ENCODE measurements at regions not wholly inside any gene's neighbourhood (a gene's known extent, or its start where the extent isn't known, plus 50 kb on each side); places are given as distances from the start of the nearest gene placed in this dataset.

DNA sequence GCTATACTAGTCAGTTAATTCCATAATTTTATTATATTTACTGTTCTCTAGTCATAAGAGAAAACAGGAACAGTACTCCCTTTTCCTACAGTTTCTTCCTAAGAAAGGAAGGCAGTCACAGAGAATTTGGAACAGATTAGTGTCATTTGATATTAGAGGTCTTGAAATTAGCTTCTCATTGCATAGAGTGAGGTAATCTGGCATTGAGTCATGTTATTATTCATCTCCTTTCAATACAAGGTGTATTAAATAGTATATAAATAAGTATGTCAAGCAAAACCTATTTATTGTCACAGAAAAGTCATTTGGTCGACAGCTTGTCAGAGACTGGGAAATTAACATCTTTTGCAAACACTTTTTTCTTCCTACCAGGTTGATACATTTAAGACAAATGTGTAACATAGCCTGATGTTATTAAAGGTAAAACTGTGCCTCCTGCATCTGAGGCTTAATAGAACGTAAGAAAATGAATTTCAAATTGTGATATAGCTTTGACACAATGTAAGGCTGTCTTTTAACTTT is 753.1 kb upstream of the FRG1 start:
- TF ChIP-seq, protein P1, sequence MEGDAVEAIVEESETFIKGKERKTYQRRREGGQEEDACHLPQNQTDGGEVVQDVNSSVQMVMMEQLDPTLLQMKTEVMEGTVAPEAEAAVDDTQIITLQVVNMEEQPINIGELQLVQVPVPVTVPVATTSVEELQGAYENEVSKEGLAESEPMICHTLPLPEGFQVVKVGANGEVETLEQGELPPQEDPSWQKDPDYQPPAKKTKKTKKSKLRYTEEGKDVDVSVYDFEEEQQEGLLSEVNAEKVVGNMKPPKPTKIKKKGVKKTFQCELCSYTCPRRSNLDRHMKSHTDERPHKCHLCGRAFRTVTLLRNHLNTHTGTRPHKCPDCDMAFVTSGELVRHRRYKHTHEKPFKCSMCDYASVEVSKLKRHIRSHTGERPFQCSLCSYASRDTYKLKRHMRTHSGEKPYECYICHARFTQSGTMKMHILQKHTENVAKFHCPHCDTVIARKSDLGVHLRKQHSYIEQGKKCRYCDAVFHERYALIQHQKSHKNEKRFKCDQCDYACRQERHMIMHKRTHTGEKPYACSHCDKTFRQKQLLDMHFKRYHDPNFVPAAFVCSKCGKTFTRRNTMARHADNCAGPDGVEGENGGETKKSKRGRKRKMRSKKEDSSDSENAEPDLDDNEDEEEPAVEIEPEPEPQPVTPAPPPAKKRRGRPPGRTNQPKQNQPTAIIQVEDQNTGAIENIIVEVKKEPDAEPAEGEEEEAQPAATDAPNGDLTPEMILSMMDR (IDR thresholded peaks at IDR 0.05; ENCODE audit: low read depth, low read length), result no peak
- TF ChIP-seq EZH2phosphoT487 (IDR thresholded peaks at IDR 0.05; ENCODE audit: low read depth), result no peak
